Osteoblast (primary cell): ENCODE measurements at regions not wholly inside any gene's neighbourhood (a gene's known extent, or its start where the extent isn't known, plus 50 kb on each side); places are given as distances from the start of the nearest gene placed in this dataset.

Experiments
- DNase-seq: peaks from one replicate; pipeline ENCODE4 v3.0.0; 2011; ENCODE audit warnings: low spot score, mixed read lengths; ENCODE audit not compliant: insufficient read length; ENCODE audit errors: missing footprints
- H2AFZ ChIP-seq: 2 replicates; pipeline ENCODE4 v1.6.0; 2011; ENCODE audit warnings: mild to moderate bottlenecking, low read length
- H3K27ac ChIP-seq: 2 replicates; pipeline ENCODE4 v1.5.1; 2011; ENCODE audit warnings: mild to moderate bottlenecking, low read depth, low read length, moderate library complexity
- H3K27me3 ChIP-seq: 2 replicates; pipeline ENCODE4 v1.6.0; 2012; ENCODE audit warnings: mild to moderate bottlenecking, control low read depth, inconsistent platforms, low read length, moderate library complexity; ENCODE audit not compliant: insufficient read depth
- H3K36me3 ChIP-seq: 2 replicates; pipeline ENCODE4 v1.5.1; 2011; ENCODE audit warnings: mild to moderate bottlenecking, low read length, control low read depth, moderate library complexity; ENCODE audit not compliant: insufficient read depth
- H3K4me1 ChIP-seq: 2 replicates; pipeline ENCODE4 v1.5.1; 2011; ENCODE audit warnings: mild to moderate bottlenecking, low read length, control low read depth, moderate library complexity; ENCODE audit not compliant: insufficient read depth
- H3K4me2 ChIP-seq: 2 replicates; pipeline ENCODE4 v1.6.0; 2011; ENCODE audit warnings: mild to moderate bottlenecking, low read length; ENCODE audit not compliant: insufficient read depth
- H3K4me3 ChIP-seq: fragments of 200-600 bp; sonication (generic); 3 replicates; pipeline ENCODE4 v1.5.1; 2012; ENCODE audit warnings: mild to moderate bottlenecking, low read length, inconsistent platforms; ENCODE audit not compliant: insufficient read depth
- H3K79me2 ChIP-seq: 2 replicates; pipeline ENCODE4 v1.6.0; 2012; ENCODE audit warnings: mild to moderate bottlenecking, low read length, control low read depth, inconsistent platforms; ENCODE audit not compliant: insufficient read depth
- H3K9me3 ChIP-seq: 2 replicates; pipeline ENCODE4 v1.5.1; 2011; ENCODE audit warnings: low read depth, low read length, control low read depth
- H4K20me1 ChIP-seq: 2 replicates; pipeline ENCODE4 v1.6.0; 2012; ENCODE audit warnings: mild to moderate bottlenecking, low read length, control low read depth; ENCODE audit not compliant: insufficient read depth
- CTCF ChIP-seq: IDR thresholded peaks from 2 replicates; pipeline ENCODE4 v1.5.1; 2011; ENCODE audit warnings: mild to moderate bottlenecking, low read depth, low read length, moderate library complexity; ENCODE audit errors: extremely low read depth

- Histone ChIP-seq H3K4me3 (no peak overlapping the region), H3K27ac (no peak overlapping the region), H3K27me3 (peaks cover 2% of the 10 kb centered on the region), H3K4me2 (no peak overlapping the region), H3K4me1 (no peaks in the 10 kb centered on the region), H3K79me2 (no peaks in the 10 kb centered on the region), H3K36me3 (no peaks in the 10 kb centered on the region), H3K9me3 (no peaks in the 10 kb centered on the region), H4K20me1 (no peaks in the 10 kb centered on the region), H2AFZ (no peak overlapping the region)
- no peak for DNase-seq
- no peak for TF ChIP-seq CTCF
Observed at GRCh38 chr10:133007360-133007858, 65.0 kb upstream of the CFAP46 start.

- TF ChIP-seq CTCF, result no peak
- no peak for DNase-seq
- Histone ChIP-seq H3K79me2 (no peaks in the 10 kb centered on the region), H3K9me3 (no peaks in the 10 kb centered on the region), H3K4me1 (no peaks in the 10 kb centered on the region), H3K27ac (no peak overlapping the region), H2AFZ (no peak overlapping the region), H3K4me2 (no peak overlapping the region), H3K36me3 (no peaks in the 10 kb centered on the region), H3K27me3 (peaks cover 4% of the 10 kb centered on the region), H3K4me3 (no peak overlapping the region), H4K20me1 (no peaks in the 10 kb centered on the region)
Observed at GRCh38 chr10:133006806-133007205, 64.4 kb upstream of the CFAP46 start.

GRCh38 chr10:133006202-133006601 lies 63.8 kb upstream of the CFAP46 start:
- no peak overlapping the region for H3K4me3 ChIP-seq
- no peaks in the 10 kb centered on the region for H3K79me2 ChIP-seq
- no peak overlapping the region for H3K27ac ChIP-seq
- no peaks in the 10 kb centered on the region for H3K36me3 ChIP-seq
- TF ChIP-seq CTCF, result no peak
- no peak overlapping the region for H2AFZ ChIP-seq
- H3K4me2 ChIP-seq, result no peak overlapping the region
- H3K9me3 ChIP-seq, result no peaks in the 10 kb centered on the region
- no peaks in the 10 kb centered on the region for H4K20me1 ChIP-seq
- no peaks in the 10 kb centered on the region for H3K4me1 ChIP-seq
- DNase-seq, result no peak
- peaks cover 4% of the 10 kb centered on the region for H3K27me3 ChIP-seq

GRCh38 chr10:133004478-133004877 lies 62.1 kb upstream of the CFAP46 start:
- H3K9me3 ChIP-seq, result no peaks in the 10 kb centered on the region
- H3K4me3 ChIP-seq, result no peak overlapping the region
- no peaks in the 10 kb centered on the region for H3K4me1 ChIP-seq
- no peak for TF ChIP-seq CTCF
- H3K79me2 ChIP-seq, result no peaks in the 10 kb centered on the region
- H4K20me1 ChIP-seq, result no peaks in the 10 kb centered on the region
- H2AFZ ChIP-seq, result no peak overlapping the region
- no peak overlapping the region for H3K27ac ChIP-seq
- H3K4me2 ChIP-seq, result no peak overlapping the region
- no peak for DNase-seq
- peaks cover 4% of the 10 kb centered on the region for H3K27me3 ChIP-seq
- no peaks in the 10 kb centered on the region for H3K36me3 ChIP-seq
